ENCODE measurements at regions not wholly inside any gene's neighbourhood (a gene's known extent, or its start where the extent isn't known, plus 50 kb on each side); places are given as distances from the start of the nearest gene placed in this dataset.

- TF ChIP-seq REST (IDR thresholded peaks at IDR 0.05; ENCODE audit: low read depth) (no peak), CEBPB (IDR thresholded peaks at IDR 0.05) (no peak), ZBTB7A (IDR thresholded peaks at IDR 0.05; ENCODE audit: low read depth) (no peak), TCF12 (IDR thresholded peaks at IDR 0.05; ENCODE audit: low read depth) (no peak), TEAD4 (IDR thresholded peaks at IDR 0.05) (no peak), FOXM1 (IDR thresholded peaks at IDR 0.05; ENCODE audit: borderline replicate concordance, low read depth) (no peak), EP300 (IDR thresholded peaks at IDR 0.05; ENCODE audit: borderline replicate concordance) (no peak), CREB1 (IDR thresholded peaks at IDR 0.05; ENCODE audit: low read depth) (no peak), RAD21 (IDR thresholded peaks at IDR 0.05; ENCODE audit: low read depth) (no peak), NFIC (IDR thresholded peaks at IDR 0.05) (no peak), EGR1 (IDR thresholded peaks at IDR 0.05) (no peak), USF1 (IDR thresholded peaks at IDR 0.05) (no peak), YY1 (IDR thresholded peaks at IDR 0.05; ENCODE audit: low read depth) (no peak)
Measured at GRCh38 chr11:81870815-81871214, 862.8 kb downstream of the FAM181B start.

GRCh38 chr11:81870066-81870412 is 863.6 kb downstream of the FAM181B start:
- no peak for TF ChIP-seq TCF12 (IDR thresholded peaks at IDR 0.05; ENCODE audit: low read depth)
- no peak for TF ChIP-seq USF1 (IDR thresholded peaks at IDR 0.05)
- TF ChIP-seq YY1 (IDR thresholded peaks at IDR 0.05; ENCODE audit: low read depth) = no peak
- no peak for TF ChIP-seq CEBPB (IDR thresholded peaks at IDR 0.05)
- TF ChIP-seq NFIC (IDR thresholded peaks at IDR 0.05) = no peak
- no peak for TF ChIP-seq TEAD4 (IDR thresholded peaks at IDR 0.05)
- no peak for TF ChIP-seq TAF1 (IDR thresholded peaks at IDR 0.05; ENCODE audit: low read depth)
- no peak for TF ChIP-seq MAX (IDR thresholded peaks at IDR 0.05)

GRCh38 chr11:81869351-81870065 is 864.2 kb downstream of the FAM181B start:
- TF ChIP-seq EGR1 (IDR thresholded peaks at IDR 0.05) = no peak
- no peak for TF ChIP-seq FOXM1 (IDR thresholded peaks at IDR 0.05; ENCODE audit: borderline replicate concordance, low read depth)
- TF ChIP-seq TCF12 (IDR thresholded peaks at IDR 0.05; ENCODE audit: low read depth) = no peak
- no peak for TF ChIP-seq REST (IDR thresholded peaks at IDR 0.05; ENCODE audit: low read depth)
- no peak for TF ChIP-seq USF1 (IDR thresholded peaks at IDR 0.05)
- no peak for TF ChIP-seq RAD21 (IDR thresholded peaks at IDR 0.05; ENCODE audit: low read depth)
- no peak for TF ChIP-seq ZBTB7A (IDR thresholded peaks at IDR 0.05; ENCODE audit: low read depth)
- TF ChIP-seq CEBPB (IDR thresholded peaks at IDR 0.05) = no peak
- no peak for TF ChIP-seq TEAD4 (IDR thresholded peaks at IDR 0.05)
- TF ChIP-seq MAX (IDR thresholded peaks at IDR 0.05) = no peak
- no peak for TF ChIP-seq CREB1 (IDR thresholded peaks at IDR 0.05; ENCODE audit: low read depth)
- TF ChIP-seq NFIC (IDR thresholded peaks at IDR 0.05) = no peak
- TF ChIP-seq TAF1 (IDR thresholded peaks at IDR 0.05; ENCODE audit: low read depth) = no peak
- no peak for TF ChIP-seq YY1 (IDR thresholded peaks at IDR 0.05; ENCODE audit: low read depth)
- TF ChIP-seq EP300 (IDR thresholded peaks at IDR 0.05; ENCODE audit: borderline replicate concordance) = no peak

- TF ChIP-seq USF1 (IDR thresholded peaks at IDR 0.05) (no peak), CEBPB (IDR thresholded peaks at IDR 0.05) (no peak), TEAD4 (IDR thresholded peaks at IDR 0.05) (no peak), EP300 (IDR thresholded peaks at IDR 0.05; ENCODE audit: borderline replicate concordance) (no peak), TAF1 (IDR thresholded peaks at IDR 0.05; ENCODE audit: low read depth) (no peak), TCF12 (IDR thresholded peaks at IDR 0.05; ENCODE audit: low read depth) (no peak), NFIC (IDR thresholded peaks at IDR 0.05) (no peak), EGR1 (IDR thresholded peaks at IDR 0.05) (no peak), FOXM1 (IDR thresholded peaks at IDR 0.05; ENCODE audit: borderline replicate concordance, low read depth) (no peak), MAX (IDR thresholded peaks at IDR 0.05) (no peak), CREB1 (IDR thresholded peaks at IDR 0.05; ENCODE audit: low read depth) (no peak), REST (IDR thresholded peaks at IDR 0.05; ENCODE audit: low read depth) (no peak), RAD21 (IDR thresholded peaks at IDR 0.05; ENCODE audit: low read depth) (no peak), ZBTB7A (IDR thresholded peaks at IDR 0.05; ENCODE audit: low read depth) (no peak), YY1 (IDR thresholded peaks at IDR 0.05; ENCODE audit: low read depth) (no peak)
Measured at GRCh38 chr11:81866896-81867295, 866.8 kb downstream of the FAM181B start.

Measured in Ishikawa (cell line).